Kidney epithelial cell (primary cell): ENCODE measurements at regions not wholly inside any gene's neighbourhood (a gene's known extent, or its start where the extent isn't known, plus 50 kb on each side); places are given as distances from the start of the nearest gene placed in this dataset.

Experiments
- DNase-seq: peaks from one replicate; pipeline ENCODE4 v3.0.0-alpha.2; 2010; ENCODE audit warnings: low read depth
- H3K27me3 ChIP-seq: 2 replicates; pipeline ENCODE4 v1.6.0; 2011; ENCODE audit warnings: low read length; ENCODE audit not compliant: control insufficient read depth, insufficient read depth
- H3K36me3 ChIP-seq: 2 replicates; pipeline ENCODE4 v1.5.1; 2011; ENCODE audit warnings: low read length; ENCODE audit not compliant: control insufficient read depth, insufficient read depth
- H3K4me3 ChIP-seq: 2 replicates; pipeline ENCODE4 v1.5.1; 2011; ENCODE audit warnings: low read depth, mild to moderate bottlenecking, control low read depth, low read length
- TF ChIP-seq, protein P1 (sequence below): IDR thresholded peaks from 2 replicates; pipeline ENCODE4 v1.5.1; 2011; ENCODE audit warnings: mild to moderate bottlenecking, moderate library complexity, low read length, control low read depth, inconsistent platforms; ENCODE audit not compliant: insufficient read depth, poor library complexity, severe bottlenecking

DNA sequence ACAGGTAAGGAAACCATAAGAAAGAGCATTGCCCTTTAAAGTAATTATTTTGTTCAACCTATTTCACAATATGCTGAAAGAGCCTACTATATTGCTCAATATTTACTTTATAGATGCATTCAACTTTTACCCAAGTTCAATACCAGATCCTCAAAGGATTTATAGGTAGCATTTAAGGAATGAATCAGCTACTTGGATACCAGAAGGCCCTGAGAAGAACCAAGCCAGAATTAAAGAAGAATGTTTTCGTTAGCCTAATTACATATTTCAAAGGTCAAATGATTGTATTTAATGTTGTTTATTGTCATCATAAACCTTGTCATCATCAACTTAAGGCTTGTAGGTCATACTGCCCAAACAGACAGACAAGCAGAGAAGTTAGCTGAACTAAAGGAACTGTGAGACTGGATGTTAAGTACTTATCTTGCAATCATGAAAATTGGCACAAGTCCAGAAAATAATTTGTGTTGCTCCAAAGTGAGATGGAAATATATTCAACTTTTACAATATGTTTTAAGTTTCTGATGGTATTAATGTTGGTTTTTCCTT lies 636.7 kb downstream of the RFPL4B start:
- no peak for DNase-seq
- Histone ChIP-seq H3K27me3 (no peaks in the 10 kb centered on the region), H3K36me3 (no peaks in the 10 kb centered on the region), H3K4me3 (no peak overlapping the region)
- TF ChIP-seq, protein P1, sequence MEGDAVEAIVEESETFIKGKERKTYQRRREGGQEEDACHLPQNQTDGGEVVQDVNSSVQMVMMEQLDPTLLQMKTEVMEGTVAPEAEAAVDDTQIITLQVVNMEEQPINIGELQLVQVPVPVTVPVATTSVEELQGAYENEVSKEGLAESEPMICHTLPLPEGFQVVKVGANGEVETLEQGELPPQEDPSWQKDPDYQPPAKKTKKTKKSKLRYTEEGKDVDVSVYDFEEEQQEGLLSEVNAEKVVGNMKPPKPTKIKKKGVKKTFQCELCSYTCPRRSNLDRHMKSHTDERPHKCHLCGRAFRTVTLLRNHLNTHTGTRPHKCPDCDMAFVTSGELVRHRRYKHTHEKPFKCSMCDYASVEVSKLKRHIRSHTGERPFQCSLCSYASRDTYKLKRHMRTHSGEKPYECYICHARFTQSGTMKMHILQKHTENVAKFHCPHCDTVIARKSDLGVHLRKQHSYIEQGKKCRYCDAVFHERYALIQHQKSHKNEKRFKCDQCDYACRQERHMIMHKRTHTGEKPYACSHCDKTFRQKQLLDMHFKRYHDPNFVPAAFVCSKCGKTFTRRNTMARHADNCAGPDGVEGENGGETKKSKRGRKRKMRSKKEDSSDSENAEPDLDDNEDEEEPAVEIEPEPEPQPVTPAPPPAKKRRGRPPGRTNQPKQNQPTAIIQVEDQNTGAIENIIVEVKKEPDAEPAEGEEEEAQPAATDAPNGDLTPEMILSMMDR = no peak

GRCh38 chr6:112984899-112985298 lies 637.8 kb downstream of the RFPL4B start:
- no peak overlapping the region for H3K4me3 ChIP-seq
- H3K27me3 ChIP-seq = no peaks in the 10 kb centered on the region
- H3K36me3 ChIP-seq = no peaks in the 10 kb centered on the region
- TF ChIP-seq, protein P1 = no peak
- no peak for DNase-seq

- H3K27me3 ChIP-seq = no peaks in the 10 kb centered on the region
- no peak overlapping the region for H3K4me3 ChIP-seq
- H3K36me3 ChIP-seq = no peaks in the 10 kb centered on the region
- TF ChIP-seq, protein P1 = no peak
- DNase-seq = no peak
Measured at GRCh38 chr6:112986321-112986720, 639.2 kb downstream of the RFPL4B start.

DNA sequence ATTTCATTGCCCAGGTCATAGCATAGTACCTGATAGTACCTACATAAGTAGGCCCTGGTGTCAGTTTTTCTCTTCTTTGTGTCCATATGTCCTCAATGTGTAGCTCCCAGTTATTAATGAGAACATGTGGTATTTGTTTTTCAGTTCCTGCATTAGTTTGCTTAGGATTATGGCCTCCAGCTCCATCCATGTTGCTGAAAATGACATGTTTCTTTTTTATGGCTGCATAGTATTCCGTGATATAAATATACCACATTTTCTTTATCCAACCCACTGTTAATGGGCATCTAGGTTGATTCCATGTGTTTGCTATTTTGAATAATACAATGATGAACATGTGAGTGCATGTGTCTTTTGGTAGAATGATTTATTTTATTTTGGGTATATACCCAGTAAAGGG lies 641.6 kb downstream of the RFPL4B start:
- no peak overlapping the region for H3K4me3 ChIP-seq
- TF ChIP-seq, protein P1 = no peak
- DNase-seq = no peak
- no peaks in the 10 kb centered on the region for H3K36me3 ChIP-seq
- H3K27me3 ChIP-seq = no peaks in the 10 kb centered on the region

GRCh38 chr6:112990971-112991370 lies 643.8 kb downstream of the RFPL4B start:
- Histone ChIP-seq H3K4me3 (no peak overlapping the region), H3K27me3 (no peaks in the 10 kb centered on the region), H3K36me3 (no peaks in the 10 kb centered on the region)
- no peak for DNase-seq
- TF ChIP-seq, protein P1 = no peak

- Histone ChIP-seq H3K27me3 (no peaks in the 10 kb centered on the region), H3K4me3 (no peak overlapping the region), H3K36me3 (no peaks in the 10 kb centered on the region)
- TF ChIP-seq, protein P1 = no peak
- DNase-seq = no peak
Measured at GRCh38 chr6:112991912-112992311, 644.8 kb downstream of the RFPL4B start.
